ENCODE measurements at regions not wholly inside any gene's neighbourhood (a gene's known extent, or its start where the extent isn't known, plus 50 kb on each side); places are given as distances from the start of the nearest gene placed in this dataset.

- no peak for TF ChIP-seq CTCF (IDR thresholded peaks at IDR 0.05)
- no peak for TF ChIP-seq EZH2 (IDR thresholded peaks at IDR 0.05)
Observed at GRCh38 chr5:12672141-12672540, 767.9 kb upstream of the CTNND2 start.
